ENCODE measurements at regions not wholly inside any gene's neighbourhood (a gene's known extent, or its start where the extent isn't known, plus 50 kb on each side); places are given as distances from the start of the nearest gene placed in this dataset.
"Not testable (repeated sequence)": the region's sequence is repeated elsewhere in the genome, so short reads cannot be mapped to it uniquely, and the experiment has no call there.

DNA sequence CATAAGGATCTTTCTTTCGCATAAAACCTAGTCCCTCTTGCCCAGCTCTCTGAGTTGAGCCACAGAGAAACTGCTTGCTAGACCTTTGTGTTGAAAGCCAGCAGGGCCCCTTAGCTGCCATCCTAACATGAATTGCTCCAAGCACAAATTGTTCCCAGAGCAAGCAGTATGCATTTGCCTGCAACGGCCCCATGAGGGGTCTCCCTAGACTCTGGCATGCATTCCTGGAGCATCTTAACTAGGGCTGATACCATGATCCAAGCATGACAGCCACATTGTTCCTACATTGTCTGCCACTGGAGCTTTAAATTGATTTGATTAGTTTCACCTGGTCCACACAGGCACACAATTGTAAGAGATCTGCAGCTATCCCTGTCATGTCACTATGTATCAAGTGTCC lies 428.1 kb downstream of the TAFA4 start:
- TF ChIP-seq GABPA (IDR thresholded peaks at IDR 0.05; ENCODE audit: low read depth) = no peak
- Histone ChIP-seq H3K4me3 (replicated peaks; ENCODE audit: insufficient read depth, low read length) (no peak overlapping the region), H3K27me3 (ENCODE audit: insufficient read depth, poor library complexity, severe bottlenecking) (no peaks in the 10 kb centered on the region), H3K27ac (replicated peaks) (no peak overlapping the region)
- no peak for DNase-seq (ENCODE audit: low read depth in 1 of 2, low spot score in 1 of 2)

DNA sequence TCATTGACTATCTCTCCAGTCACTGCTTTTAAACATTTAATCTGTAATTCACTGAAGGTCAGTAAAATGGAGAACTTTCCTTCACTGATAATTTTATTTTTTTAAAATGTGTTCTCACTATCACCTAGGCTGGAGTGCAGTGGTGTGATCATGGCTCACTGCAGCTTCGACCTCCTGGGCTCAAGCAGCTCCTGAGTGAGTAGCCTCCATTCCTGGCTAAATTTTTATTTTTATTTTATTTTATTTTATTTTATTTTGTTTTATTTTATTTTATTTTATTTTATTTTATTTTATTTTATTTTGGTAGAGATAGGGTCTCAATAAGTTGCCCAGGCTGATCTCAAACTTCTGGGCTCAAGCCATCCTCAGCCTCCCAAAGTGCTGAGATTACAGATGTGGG lies 446.5 kb downstream of the TAFA4 start:
- not testable (repeated sequence) for H3K4me3 ChIP-seq (replicated peaks; ENCODE audit: insufficient read depth, low read length); DNase-seq (ENCODE audit: low read depth in 1 of 2, low spot score in 1 of 2); H3K27me3 ChIP-seq (ENCODE audit: insufficient read depth, poor library complexity, severe bottlenecking); H3K27ac ChIP-seq (replicated peaks)

GRCh38 chr3:68485051-68485450 lies 447.3 kb downstream of the TAFA4 start:
- H3K4me3 ChIP-seq (replicated peaks; ENCODE audit: insufficient read depth, low read length) = no peak overlapping the region
- no peak overlapping the region for H3K27ac ChIP-seq (replicated peaks)
- H3K27me3 ChIP-seq (ENCODE audit: insufficient read depth, poor library complexity, severe bottlenecking) = no peaks in the 10 kb centered on the region
- TF ChIP-seq SPI1 (IDR thresholded peaks at IDR 0.05; ENCODE audit: borderline replicate concordance, low read depth) (no peak), GABPA (IDR thresholded peaks at IDR 0.05; ENCODE audit: low read depth) (no peak), POLR2AphosphoS5 (IDR thresholded peaks at IDR 0.05; ENCODE audit: low read depth) (no peak)
- TF ChIP-seq, protein P1, sequence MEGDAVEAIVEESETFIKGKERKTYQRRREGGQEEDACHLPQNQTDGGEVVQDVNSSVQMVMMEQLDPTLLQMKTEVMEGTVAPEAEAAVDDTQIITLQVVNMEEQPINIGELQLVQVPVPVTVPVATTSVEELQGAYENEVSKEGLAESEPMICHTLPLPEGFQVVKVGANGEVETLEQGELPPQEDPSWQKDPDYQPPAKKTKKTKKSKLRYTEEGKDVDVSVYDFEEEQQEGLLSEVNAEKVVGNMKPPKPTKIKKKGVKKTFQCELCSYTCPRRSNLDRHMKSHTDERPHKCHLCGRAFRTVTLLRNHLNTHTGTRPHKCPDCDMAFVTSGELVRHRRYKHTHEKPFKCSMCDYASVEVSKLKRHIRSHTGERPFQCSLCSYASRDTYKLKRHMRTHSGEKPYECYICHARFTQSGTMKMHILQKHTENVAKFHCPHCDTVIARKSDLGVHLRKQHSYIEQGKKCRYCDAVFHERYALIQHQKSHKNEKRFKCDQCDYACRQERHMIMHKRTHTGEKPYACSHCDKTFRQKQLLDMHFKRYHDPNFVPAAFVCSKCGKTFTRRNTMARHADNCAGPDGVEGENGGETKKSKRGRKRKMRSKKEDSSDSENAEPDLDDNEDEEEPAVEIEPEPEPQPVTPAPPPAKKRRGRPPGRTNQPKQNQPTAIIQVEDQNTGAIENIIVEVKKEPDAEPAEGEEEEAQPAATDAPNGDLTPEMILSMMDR (IDR thresholded peaks at IDR 0.05; ENCODE audit: insufficient read depth, low read length) = no peak
- TF ChIP-seq, protein P2, sequence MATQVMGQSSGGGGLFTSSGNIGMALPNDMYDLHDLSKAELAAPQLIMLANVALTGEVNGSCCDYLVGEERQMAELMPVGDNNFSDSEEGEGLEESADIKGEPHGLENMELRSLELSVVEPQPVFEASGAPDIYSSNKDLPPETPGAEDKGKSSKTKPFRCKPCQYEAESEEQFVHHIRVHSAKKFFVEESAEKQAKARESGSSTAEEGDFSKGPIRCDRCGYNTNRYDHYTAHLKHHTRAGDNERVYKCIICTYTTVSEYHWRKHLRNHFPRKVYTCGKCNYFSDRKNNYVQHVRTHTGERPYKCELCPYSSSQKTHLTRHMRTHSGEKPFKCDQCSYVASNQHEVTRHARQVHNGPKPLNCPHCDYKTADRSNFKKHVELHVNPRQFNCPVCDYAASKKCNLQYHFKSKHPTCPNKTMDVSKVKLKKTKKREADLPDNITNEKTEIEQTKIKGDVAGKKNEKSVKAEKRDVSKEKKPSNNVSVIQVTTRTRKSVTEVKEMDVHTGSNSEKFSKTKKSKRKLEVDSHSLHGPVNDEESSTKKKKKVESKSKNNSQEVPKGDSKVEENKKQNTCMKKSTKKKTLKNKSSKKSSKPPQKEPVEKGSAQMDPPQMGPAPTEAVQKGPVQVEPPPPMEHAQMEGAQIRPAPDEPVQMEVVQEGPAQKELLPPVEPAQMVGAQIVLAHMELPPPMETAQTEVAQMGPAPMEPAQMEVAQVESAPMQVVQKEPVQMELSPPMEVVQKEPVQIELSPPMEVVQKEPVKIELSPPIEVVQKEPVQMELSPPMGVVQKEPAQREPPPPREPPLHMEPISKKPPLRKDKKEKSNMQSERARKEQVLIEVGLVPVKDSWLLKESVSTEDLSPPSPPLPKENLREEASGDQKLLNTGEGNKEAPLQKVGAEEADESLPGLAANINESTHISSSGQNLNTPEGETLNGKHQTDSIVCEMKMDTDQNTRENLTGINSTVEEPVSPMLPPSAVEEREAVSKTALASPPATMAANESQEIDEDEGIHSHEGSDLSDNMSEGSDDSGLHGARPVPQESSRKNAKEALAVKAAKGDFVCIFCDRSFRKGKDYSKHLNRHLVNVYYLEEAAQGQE (IDR thresholded peaks at IDR 0.05; ENCODE audit: insufficient replicate concordance, low read depth) = no peak
- no peak for DNase-seq (ENCODE audit: low read depth in 1 of 2, low spot score in 1 of 2)

- Histone ChIP-seq H3K27ac (replicated peaks) (no peak overlapping the region), H3K4me3 (replicated peaks; ENCODE audit: insufficient read depth, low read length) (no peak overlapping the region), H3K27me3 (ENCODE audit: insufficient read depth, poor library complexity, severe bottlenecking) (no peaks in the 10 kb centered on the region)
- DNase-seq (ENCODE audit: low read depth in 1 of 2, low spot score in 1 of 2) = no peak
- no peak for TF ChIP-seq POLR2AphosphoS5 (IDR thresholded peaks at IDR 0.05; ENCODE audit: low read depth)
- TF ChIP-seq, protein P2 (IDR thresholded peaks at IDR 0.05; ENCODE audit: insufficient replicate concordance, low read depth) = no peak
- TF ChIP-seq GABPA (IDR thresholded peaks at IDR 0.05; ENCODE audit: low read depth) = no peak
- TF ChIP-seq, protein P1 (IDR thresholded peaks at IDR 0.05; ENCODE audit: insufficient read depth, low read length) = no peak
- TF ChIP-seq SPI1 (IDR thresholded peaks at IDR 0.05; ENCODE audit: borderline replicate concordance, low read depth) = no peak
These were observed 448.7 kb downstream of the TAFA4 start for GRCh38 chr3:68483601-68484000.

DNA sequence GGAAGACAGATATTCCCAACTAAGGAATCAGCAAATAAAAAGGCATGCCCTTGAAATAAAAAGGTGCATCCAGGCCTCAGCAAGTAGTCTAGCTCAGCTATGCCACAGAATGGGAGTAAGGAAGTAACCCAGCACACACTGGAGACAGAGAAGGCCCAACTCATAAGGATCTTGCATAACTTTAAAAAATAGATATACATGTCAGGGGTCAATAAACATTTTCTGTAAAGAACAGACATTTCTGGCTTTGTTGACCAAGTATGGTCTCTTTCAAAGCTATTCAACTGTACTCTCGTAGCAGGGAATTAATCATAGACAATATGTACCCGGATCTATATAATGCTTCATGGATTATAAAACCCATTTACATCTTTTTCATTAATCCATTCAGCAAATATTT lies 449.3 kb downstream of the TAFA4 start:
- no peak overlapping the region for H3K27ac ChIP-seq (replicated peaks)
- TF ChIP-seq GABPA (IDR thresholded peaks at IDR 0.05; ENCODE audit: low read depth) (no peak), POLR2AphosphoS5 (IDR thresholded peaks at IDR 0.05; ENCODE audit: low read depth) (no peak), SPI1 (IDR thresholded peaks at IDR 0.05; ENCODE audit: borderline replicate concordance, low read depth) (no peak)
- TF ChIP-seq, protein P1 (IDR thresholded peaks at IDR 0.05; ENCODE audit: insufficient read depth, low read length) = no peak
- TF ChIP-seq, protein P2 (IDR thresholded peaks at IDR 0.05; ENCODE audit: insufficient replicate concordance, low read depth) = no peak
- no peak for DNase-seq (ENCODE audit: low read depth in 1 of 2, low spot score in 1 of 2)

More for the DNA sequence above, 449.3 kb downstream of the TAFA4 start:
- H3K27me3 ChIP-seq (ENCODE audit: insufficient read depth, poor library complexity, severe bottlenecking) = no peaks in the 10 kb centered on the region
- H3K4me3 ChIP-seq (replicated peaks; ENCODE audit: insufficient read depth, low read length) = no peak overlapping the region
